ENCODE measurements at regions not wholly inside any gene's neighbourhood (a gene's known extent, or its start where the extent isn't known, plus 50 kb on each side); places are given as distances from the start of the nearest gene placed in this dataset.

GRCh38 chr11:134938212-134938611 lies 526.2 kb upstream of the B3GAT1 start:
- TF ChIP-seq CTCF (IDR thresholded peaks at IDR 0.05) (no peak), POLR2AphosphoS5 (IDR thresholded peaks at IDR 0.05) (no peak), POLR2A (IDR thresholded peaks at IDR 0.05; ENCODE audit: low read depth) (no peak), EP300 (IDR thresholded peaks at IDR 0.05) (no peak)

All from esophagus muscularis mucosa (tissue), 4 donors.